ENCODE measurements at regions not wholly inside any gene's neighbourhood (a gene's known extent, or its start where the extent isn't known, plus 50 kb on each side); places are given as distances from the start of the nearest gene placed in this dataset.
"Not testable (repeated sequence)": the region's sequence is repeated elsewhere in the genome, so short reads cannot be mapped to it uniquely, and the experiment has no call there.

GRCh38 chr4:149870008-149870407 is 54.4 kb upstream of the IQCM start:
- DNase-seq = no peak

GRCh38 chr4:149881744-149882143 is 66.1 kb upstream of the IQCM start:
- no peak for DNase-seq

- no peak for DNase-seq
Observed at GRCh38 chr4:149882251-149882650, 66.6 kb upstream of the IQCM start.

- no peak for DNase-seq
Observed at GRCh38 chr4:149884046-149884445, 68.4 kb upstream of the IQCM start.

- DNase-seq = no peak
Observed at GRCh38 chr4:149884529-149885181, 69.0 kb upstream of the IQCM start.

- no peak for DNase-seq
Observed at GRCh38 chr4:149885896-149886295, 70.3 kb upstream of the IQCM start.

- no peak for DNase-seq
Observed at GRCh38 chr4:149886786-149887490, 71.3 kb upstream of the IQCM start.

- no peak for DNase-seq
Observed at GRCh38 chr4:149889991-149890390, 74.3 kb upstream of the IQCM start.

GRCh38 chr4:149890531-149890930 is 74.9 kb upstream of the IQCM start:
- DNase-seq = no peak

- no peak for DNase-seq
Observed at GRCh38 chr4:149891426-149891825, 75.8 kb upstream of the IQCM start.

GRCh38 chr4:149896432-149896831 is 80.8 kb upstream of the IQCM start:
- DNase-seq = no peak

GRCh38 chr4:149897783-149898182 is 82.1 kb upstream of the IQCM start:
- DNase-seq = no peak

- DNase-seq = no peak
Observed at GRCh38 chr4:149901128-149901527, 85.5 kb upstream of the IQCM start.

- DNase-seq = no peak
Observed at GRCh38 chr4:149902242-149902641, 86.6 kb upstream of the IQCM start.

- DNase-seq = no peak
Observed at GRCh38 chr4:149910177-149910576, 94.5 kb upstream of the IQCM start.

- DNase-seq = no peak
Observed at GRCh38 chr4:149910604-149911350, 95.1 kb upstream of the IQCM start.

- DNase-seq = no peak
Observed at GRCh38 chr4:149911354-149911753, 95.7 kb upstream of the IQCM start.

- no peak for DNase-seq
Observed at GRCh38 chr4:149912000-149912399, 96.4 kb upstream of the IQCM start.

- peak; percentile 6 for DNase-seq
Observed at GRCh38 chr4:149914119-149915115, 98.8 kb upstream of the IQCM start.

GRCh38 chr4:149915735-149916134 is 100.1 kb upstream of the IQCM start:
- not testable (repeated sequence) for DNase-seq

- DNase-seq = no peak
Observed at GRCh38 chr4:149923736-149924135, 108.1 kb upstream of the IQCM start.

GRCh38 chr4:149927514-149927913 is 111.9 kb upstream of the IQCM start:
- DNase-seq = no peak

- DNase-seq = no peak
Observed at GRCh38 chr4:149928507-149928906, 112.9 kb upstream of the IQCM start.

Data from CD4-positive, alpha-beta T cell treated with Interleukin-4 for 4 hours (primary cell).